NCI-H1105 (cell line): ENCODE measurements at regions not wholly inside any gene's neighbourhood (a gene's known extent, or its start where the extent isn't known, plus 50 kb on each side); places are given as distances from the start of the nearest gene placed in this dataset.
A peak's percentile ranks its signal among the peaks of the same experiment; 100 is the strongest.
"Not testable (repeated sequence)": the region's sequence is repeated elsewhere in the genome, so short reads cannot be mapped to it uniquely, and the experiment has no call there.

Source experiments
- DNase-seq: peaks from one replicate; lab custom pipeline; 2025; lab: John Stamatoyannopoulos, UW

DNA sequence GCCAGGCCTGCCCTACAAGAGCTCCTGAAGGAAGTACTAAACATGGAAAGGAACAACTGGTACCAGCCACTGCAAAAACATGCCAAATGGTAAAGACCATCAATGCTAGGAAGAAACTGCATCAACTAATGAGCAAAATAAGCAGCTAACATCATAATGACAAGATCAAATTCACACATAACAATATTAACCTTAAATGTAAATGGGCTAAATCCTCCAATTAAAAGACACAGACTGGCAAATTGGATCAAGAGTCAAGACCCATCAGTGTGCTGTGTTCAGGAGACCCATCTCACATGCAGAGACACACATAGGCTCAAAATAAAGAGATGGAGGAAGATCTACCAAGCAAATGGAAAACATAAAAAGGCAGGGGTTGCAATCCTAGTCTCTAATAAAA lies 119.0 kb upstream of the CARMIL1 start:
- DNase-seq, result not testable (repeated sequence)

DNA sequence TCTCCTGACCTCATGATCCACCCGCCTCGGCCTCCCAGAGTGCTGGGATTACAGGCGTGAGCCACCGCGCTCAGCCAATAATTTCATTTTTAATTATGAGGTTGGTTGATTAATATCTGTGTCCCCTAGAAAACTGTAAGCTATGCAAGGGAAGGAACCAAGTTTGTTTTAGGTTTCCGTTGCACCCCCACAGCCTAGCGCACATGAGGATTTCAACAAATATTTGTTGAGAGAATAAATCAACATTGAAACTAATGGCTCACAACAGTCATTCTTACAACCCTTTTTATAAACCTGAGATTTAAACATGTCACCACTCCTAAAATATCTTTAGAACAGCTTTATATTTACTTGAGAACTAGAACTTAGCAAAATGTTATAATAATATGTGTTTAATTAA lies 114.0 kb upstream of the CARMIL1 start:
- no peak for DNase-seq

DNA sequence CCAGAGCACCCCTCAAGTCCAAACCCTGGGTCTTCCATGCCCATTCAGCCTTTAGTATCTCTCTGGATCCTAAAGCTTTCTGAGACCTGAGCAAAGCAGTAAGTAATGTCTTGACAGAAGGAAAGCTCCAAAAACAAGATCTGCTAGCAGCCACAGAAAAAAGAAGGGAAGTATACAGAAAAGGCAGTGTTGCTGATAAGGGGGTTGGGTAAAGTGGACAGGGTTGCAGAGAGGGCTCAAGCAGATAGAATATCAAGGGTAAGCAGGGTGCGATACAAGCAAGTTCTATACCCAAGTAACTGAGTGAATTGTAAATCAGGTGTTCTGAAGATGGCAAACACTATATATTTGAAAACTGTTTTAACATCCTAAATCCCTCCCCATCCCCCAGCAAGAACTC lies 113.4 kb upstream of the CARMIL1 start:
- no peak for DNase-seq

DNA sequence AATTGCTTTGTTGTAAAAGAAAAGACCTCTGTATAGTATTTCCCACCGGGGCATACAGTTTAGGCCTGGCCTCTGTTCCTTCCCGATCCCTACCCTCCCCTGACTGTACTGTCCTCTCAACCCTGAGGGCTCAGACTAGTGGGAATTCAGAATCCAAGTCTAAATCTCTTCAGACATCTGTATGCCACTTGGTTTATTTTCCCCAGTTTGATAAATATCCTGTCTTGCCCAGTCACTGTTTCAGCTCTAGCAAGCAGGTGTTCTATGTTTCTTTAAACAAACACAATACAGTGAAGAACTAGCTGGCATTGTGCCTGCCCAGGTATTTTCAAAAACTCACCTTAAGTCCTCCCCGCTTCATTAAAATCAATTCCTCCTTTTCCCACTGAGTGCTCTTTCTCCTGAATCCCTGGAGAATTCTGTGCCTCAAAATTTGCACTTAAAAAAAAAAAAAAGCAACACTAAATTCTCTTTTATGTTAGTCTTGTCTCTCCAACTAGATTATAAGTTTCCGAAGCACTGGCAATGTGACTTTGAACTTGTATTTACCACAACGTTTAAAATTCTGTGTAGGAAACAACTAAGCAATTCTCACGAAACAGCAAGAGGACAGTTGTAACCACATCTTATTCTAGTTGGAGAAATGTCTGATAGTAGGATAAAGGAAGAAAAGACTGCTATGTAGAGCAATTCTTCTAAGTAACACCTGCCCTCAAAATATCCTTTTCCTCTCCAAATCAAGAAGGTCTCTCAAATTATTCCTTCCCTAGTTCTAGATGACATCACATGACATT lies 112.0 kb upstream of the CARMIL1 start:
- DNase-seq, result peak; percentile 42

DNA sequence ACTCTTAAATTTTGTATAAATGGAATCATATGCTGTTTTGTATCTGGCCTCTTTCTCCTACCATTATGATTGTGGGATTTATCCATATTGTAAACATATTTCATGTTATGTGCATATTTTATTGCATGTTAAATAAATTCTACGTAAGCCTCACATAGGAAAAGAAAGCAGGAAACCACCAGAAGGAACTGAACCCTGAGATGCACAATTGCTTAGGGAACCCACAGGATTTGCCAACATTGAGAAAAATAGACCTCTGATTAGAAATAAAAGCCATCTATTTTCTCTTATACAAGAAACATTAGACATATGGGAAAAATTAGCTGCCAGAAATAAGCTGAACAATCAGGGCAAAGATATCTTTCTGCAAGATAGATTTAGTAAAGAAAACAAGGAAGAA lies 111.2 kb upstream of the CARMIL1 start:
- DNase-seq, result no peak

DNA sequence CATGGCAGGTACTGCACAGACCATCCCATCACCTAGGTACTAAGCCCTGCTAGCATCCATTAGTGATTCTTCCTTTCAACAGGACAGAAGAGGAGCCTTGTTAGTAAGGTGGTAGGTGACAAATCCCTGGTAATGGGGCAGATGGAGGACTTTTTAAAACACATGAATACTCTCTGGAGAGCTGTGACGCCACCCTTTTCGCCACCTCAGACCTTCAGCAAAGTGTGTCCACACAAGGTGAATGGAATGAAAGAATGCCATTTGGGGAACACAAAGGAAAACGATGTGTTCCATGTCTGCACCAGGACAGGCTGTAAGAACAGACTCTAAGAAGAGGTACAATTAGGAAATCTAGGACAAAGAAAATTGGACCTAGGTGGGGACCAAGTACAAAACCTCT lies 110.5 kb upstream of the CARMIL1 start:
- DNase-seq, result no peak

DNA sequence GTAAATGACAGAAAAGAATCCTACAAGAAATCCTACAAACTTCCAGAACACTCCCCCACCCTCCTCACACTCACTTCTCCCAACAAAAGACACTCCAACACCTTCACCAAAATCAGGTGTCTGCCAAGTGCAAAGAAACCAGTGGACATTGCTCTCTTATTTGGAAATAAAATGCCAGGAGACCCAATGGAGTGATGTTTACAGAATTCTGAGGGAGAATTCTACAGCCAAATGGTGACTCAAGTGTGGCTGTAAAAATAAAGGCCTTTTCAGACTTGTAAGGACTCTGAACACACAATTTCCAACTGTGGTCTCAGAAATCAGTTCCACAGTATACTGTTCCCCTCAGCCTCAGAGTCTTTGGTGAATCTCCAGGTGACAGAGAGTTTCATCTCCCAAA lies 109.6 kb upstream of the CARMIL1 start:
- DNase-seq, result no peak

DNA sequence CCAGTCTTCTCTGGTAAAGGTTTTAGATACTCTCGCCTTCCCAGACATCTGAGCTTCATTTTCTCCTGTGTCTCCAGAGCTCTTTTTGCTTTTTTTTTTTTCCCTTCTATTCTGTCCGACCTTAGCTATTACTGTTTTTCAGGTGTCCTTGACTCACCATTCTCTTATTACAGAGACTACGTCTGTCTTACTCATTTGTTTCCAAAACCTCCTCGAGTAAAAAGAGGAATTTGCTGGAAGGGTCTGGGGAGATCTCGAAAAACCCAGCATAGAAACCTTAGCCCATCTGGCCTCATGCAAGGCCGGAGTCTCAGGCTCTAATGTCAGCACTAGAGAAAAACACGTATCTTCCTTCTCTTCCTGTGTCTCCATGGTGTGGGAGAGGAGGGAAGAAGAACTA lies 109.2 kb upstream of the CARMIL1 start:
- DNase-seq, result no peak

DNA sequence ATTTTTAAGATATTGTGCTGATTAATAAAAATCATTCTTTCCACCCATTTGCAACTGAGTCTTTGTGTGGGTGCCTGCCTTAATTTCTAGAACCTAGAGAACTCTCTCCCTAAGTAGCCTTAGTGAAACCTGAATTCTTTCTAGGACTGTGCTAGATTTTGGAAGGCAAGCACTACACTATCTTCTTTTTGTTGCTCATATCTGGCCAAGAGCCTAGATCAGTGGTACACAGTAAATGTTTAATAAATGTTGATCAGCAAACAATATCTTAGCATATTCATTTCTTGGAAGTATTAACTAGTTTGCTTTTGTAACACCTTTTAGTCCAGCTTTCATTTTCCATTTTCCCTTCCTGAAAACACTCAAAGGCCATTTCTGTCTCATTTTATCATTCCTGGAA lies 108.5 kb upstream of the CARMIL1 start:
- no peak for DNase-seq

DNA sequence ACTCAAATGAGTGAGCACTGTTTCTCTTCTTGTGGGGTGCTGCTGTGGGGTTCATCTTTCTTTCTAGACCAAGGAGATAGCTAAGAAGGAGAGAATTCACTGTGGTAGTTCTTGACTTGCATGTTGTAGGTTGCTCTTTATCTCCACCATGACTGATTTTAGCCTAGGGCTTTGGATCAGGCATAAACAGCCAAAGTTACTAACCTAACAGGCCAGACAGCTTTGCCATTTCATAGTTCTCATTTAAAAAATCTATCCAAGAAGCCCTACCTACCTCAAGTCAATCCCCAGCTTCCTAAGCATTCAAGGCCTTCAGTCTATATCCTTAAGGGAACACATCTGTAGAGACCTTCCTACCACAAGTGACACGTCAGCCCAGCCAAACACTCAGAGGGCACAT lies 107.9 kb upstream of the CARMIL1 start:
- DNase-seq, result no peak

DNA sequence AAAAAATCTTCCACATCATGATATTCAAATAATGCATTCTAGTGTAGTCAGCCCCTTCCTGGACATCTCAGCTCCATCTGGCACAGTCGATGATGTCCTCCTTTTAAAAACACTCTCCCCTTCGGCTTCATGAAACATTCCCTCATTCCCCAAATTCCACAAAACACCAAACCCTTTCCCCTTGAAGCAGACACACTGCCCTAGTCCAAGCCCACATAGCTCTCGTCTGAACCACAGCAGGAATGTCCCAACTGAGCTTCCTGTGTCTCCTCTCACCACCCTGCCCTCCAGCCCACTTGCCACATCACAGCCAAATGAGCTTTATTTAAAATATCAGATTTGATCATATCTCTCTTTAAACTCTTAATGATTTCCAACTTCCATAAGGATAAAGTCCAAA lies 106.4 kb upstream of the CARMIL1 start:
- no peak for DNase-seq

DNA sequence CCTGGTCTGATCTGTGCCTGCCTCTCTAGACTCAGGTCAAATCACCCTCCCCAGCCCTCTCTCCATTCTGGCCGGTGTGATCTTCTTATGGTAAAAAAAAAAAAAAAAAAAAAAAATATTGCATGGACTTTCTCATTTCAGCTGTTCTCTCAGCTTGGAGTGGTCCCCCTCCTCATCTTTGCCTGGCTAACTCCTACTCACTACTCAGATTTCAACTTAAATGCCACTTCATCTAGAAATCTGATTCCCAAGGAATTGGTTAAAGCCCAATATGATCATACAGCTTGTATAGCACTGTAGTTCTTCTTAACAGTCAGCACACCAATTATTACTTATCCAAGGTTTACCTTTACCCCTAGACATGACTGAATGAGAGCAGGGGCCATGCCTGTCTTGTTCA lies 105.9 kb upstream of the CARMIL1 start:
- DNase-seq, result no peak

DNA sequence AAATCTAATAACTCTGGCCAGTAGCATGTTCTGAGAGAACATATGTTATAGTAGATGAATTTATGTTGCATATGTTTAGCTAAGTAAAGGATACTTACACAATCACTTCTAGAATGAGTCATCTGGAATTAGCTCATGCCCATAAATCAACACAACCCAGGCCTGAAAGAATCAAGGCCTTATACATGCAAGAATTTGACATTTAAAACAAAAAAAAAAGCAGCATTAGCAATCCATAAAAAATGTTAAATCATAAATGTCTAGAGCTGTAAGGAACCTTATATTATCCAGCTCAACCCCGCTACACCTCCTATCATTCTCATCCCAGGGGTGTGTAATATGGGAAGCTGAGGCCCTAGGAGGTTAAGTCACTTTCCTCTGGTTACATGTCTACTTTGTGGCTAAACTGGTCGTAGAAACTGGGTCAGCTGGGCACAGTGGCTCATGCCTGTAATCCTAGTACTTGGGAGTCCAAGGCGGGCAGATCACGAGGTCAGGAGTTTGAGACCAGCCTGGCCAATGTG lies 105.2 kb upstream of the CARMIL1 start:
- DNase-seq, result no peak

DNA sequence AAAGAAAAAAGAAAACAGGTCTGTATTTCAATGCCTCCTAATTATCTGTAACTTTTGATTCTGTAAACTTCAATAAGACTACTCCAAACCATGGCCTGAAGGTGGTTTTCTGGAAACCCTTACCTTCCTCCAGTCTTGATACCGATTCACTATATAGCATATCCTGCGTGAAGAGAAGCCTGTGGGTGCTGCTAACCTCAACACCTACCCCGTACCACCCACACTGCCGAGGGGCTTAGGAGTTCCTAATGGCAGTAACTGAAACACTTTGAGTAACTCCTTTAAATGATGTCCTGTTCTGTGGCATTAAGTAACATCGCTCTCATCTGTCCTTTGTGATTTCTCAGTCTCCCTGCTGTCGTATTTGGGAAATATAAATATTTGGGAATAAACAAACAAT lies 104.5 kb upstream of the CARMIL1 start:
- no peak for DNase-seq

DNA sequence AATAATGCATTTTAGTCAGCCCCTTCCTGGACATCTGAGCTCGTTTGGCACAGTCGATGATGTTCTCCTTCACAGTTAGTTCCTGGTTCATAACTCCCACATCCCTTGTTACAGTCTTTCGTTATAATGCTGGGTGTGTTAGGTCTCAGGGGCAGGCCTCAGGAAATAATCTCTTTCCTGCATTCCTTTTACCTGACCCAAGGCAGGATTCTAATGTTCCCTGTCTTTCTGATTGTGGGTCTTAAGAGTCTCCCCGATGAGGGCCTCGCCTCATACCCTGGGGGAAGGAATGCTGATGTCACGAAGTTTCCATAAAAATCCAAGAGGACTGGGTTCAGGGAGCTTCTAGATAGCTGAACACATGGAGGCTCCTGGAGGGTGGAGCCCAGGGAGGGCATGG lies 104.0 kb upstream of the CARMIL1 start:
- no peak for DNase-seq

DNA sequence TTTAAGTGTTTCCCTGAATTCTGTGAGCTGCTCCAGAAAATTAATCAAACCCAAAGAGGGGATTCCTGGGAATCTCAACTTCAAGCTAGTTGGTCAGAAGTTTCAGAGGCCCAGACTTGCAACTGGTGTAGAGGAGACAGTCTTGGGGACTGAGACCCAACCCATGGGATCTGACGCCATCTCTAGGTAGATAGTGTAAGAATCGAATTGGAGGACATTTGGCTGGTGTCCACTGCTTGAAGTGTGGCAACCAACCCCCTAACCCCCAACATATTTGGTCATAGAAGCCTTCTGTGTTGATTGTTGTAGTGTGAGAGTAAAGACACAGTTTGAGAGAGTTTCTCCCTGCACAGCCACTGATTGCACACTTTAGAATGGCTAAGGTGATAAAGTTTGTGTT lies 103.5 kb upstream of the CARMIL1 start:
- no peak for DNase-seq

DNA sequence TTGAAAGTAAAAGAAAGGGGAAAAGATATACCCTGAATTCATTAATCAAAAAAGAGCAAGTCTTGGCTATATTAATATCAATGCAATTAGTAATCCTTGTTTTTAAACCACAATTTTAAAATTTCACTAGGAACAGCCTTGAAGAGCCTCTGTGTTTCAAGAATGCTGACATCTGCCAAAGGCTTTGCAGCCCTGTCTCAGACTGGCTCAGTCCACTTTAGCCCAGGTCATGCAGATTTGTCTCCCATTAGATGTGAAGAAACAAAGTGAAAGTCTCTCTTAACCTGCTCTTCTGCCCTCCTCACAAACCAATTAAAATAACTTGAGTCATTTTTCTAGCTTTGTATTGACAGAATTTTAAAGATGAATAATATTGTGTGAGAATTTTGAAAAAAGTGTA lies 102.7 kb upstream of the CARMIL1 start:
- no peak for DNase-seq

DNA sequence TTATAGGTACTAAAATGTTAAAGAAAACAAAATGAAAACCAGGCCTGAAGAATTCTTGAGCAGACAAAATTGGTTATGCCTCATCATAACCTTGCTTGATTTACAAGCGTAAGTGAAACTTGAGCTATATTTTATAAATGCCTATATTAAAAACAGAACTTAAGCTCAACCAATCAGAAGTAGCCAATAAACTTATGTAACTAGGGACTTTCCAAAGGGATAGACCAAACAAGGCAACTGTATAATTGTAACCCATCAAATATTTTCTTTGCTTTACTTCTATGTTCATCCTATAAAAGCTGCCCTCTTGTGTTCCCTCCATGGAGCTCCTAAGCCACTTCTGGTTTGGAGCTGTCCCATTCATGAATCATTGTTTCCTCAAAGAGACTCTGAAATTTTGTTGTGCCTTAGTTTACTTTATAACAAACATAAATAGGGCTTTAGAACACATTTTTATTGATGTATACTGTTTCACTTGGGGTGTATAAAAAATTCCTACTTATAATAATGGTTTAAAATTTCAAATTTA lies 101.6 kb upstream of the CARMIL1 start:
- no peak for DNase-seq

DNA sequence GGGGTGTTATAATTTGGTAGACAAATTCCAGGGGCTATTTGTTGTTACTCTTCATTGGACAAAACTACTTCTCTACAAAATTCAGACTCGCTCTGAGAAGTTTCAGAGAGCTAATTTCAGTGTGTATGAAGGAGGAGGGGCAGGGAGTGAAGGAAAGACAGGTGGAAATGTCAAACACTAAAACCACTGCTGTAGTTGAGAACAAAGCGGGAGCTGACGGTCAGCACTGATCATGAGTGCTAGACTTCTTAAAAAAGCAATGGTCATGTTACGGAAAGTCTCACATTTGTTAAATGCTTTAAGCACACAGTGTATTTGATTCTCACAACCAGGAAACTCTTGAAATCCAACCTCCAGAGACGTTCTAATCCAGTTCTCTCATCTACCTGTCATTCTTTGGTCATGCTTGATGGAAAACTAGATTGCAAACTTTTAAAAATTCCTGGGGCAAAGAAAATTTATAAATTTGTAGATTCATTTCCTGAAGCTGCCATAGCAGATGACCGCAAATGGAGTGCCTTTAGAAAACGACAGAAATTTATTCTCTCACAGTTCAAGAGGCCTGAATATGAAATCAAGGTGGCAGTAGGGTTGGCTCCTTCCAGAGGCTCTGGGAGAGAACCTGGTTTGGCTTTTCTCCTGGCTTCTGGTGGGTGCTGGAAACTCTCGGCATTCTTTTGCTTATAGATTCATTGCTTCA lies 100.7 kb upstream of the CARMIL1 start:
- no peak for DNase-seq

DNA sequence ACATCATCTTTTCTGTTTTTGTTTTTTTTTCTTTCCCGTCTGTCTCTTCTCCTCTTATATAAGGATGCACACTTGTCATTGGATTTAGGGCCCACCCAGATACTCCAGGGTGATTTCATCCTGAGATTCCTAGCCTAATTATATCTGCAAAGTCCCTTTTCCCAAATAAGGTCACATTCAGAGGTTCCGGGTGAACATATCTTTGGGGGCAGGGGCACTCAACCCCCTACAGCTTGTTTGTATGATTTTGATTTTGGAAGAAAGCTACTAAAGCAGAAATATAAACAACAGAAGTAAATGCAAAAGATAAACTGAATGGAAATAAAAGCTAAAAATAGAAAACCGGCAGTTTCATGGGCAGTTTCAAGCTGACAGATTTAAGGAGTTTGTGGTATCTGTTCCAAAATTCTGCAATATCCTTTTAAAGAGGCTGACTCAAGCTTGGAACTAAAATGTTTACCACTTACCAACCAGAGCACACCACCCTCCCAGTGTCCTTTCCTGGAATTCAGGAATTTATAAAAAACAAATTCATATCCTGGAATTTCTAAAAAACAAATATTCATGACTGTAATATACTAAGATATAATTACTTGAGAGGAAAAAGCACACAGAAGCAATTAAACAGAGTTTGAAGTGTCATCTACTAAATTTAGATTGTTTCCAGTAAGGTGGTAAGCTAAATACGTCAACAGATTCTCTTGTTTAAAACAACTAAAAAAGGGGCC lies 100.0 kb upstream of the CARMIL1 start:
- no peak for DNase-seq

DNA sequence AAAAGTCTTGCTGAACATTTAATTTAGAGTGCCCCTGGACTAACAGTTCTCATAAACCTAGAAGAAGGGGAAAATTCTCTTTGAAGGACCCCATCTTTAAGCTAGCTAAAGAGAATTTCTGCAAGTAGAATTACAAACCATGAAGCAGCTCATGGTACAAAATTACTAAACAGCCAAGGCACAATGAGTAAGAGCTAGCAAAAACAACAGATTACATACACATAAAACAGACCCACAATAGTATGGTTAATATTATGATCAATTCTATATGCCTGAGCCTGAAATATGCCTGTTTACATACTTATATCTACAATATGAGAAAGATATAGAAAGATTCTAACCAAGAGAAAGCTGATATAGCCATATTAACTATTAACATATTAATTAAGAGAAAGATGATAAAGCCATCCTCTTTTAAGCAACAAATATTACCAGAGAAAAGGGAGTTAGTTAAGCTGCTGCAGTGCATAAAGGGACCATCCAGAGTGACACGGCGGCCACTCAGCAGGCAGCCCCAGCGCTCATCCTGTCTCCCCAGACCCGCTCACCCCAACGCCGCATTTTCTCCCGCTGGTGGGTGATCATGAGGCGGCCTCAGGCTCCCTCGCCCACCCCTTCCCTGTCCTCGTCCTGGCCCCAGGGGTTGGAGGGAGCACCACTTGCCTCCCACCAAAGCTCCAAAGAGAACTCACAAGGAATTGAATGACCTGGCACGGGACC lies 98.4 kb upstream of the CARMIL1 start:
- no peak for DNase-seq

DNA sequence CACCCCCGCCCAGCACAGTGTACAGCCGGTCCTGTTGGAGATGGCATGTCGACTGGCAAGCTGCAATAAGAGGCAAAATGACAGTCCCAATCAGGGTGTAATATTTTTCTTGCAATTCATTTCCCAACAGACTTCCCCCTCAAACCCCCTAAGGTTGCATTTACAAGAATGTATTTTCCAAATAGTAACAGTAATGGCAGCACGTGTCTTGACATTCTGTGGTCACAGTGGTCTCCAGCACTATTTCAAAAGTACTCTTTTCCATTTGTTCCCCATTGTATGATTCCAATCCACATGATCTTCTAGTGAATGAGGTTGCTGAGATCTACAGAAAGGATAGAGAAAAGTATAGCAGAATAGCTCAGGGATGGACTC lies 97.8 kb upstream of the CARMIL1 start:
- DNase-seq, result no peak
